ENCODE measurements at regions not wholly inside any gene's neighbourhood (a gene's known extent, or its start where the extent isn't known, plus 50 kb on each side); places are given as distances from the start of the nearest gene placed in this dataset.

DNA sequence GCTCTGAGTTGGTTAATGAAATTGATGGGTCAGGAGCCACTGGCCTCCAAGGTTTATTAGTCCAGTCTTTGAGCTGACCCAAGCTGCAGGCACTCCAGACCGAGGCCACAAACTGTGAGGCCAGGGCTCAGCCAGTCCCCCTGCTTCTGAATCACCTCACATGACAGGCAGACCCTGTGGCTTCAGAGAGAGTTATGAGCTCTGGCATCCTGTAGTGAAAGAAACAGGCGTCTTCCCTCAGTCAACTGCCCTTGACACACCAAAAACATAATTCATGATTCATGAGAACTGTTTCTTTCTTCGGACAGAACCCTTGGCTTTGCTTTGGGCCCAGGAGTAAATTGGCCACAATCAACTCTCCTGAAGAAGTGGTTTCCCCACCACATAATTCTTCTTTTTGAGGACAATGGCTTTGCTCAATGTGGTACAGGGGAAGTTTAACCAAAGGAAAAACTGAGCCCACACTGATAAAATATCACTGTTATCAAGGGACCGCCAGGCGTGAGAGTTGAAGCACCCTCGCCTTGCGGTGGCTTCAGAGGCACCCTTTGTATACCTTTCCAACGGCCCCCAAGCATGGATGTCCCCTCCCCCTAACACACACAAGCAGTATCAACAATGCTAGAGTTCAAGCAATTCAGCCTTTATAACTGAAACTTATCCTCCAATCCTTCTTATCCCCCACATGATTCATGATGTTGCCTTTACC lies 226.9 kb downstream of the CYRIA start:
- H3K79me2 ChIP-seq (replicated peaks; ENCODE audit: insufficient read depth, low read length): no peaks in the 10 kb centered on the region
- H3K4me3 ChIP-seq (ENCODE audit: low read length): no peak overlapping the region
- no peaks in the 10 kb centered on the region for H3K9me2 ChIP-seq (ENCODE audit: insufficient read depth, low read length)
- no peak overlapping the region for H2AFZ ChIP-seq (ENCODE audit: low read depth, low read length)
- H3K27me3 ChIP-seq (ENCODE audit: insufficient read depth, low read depth, low read length): no peaks in the 10 kb centered on the region
- no peak overlapping the region for H3K27ac ChIP-seq (ENCODE audit: low read length)
- TF ChIP-seq, protein P1, sequence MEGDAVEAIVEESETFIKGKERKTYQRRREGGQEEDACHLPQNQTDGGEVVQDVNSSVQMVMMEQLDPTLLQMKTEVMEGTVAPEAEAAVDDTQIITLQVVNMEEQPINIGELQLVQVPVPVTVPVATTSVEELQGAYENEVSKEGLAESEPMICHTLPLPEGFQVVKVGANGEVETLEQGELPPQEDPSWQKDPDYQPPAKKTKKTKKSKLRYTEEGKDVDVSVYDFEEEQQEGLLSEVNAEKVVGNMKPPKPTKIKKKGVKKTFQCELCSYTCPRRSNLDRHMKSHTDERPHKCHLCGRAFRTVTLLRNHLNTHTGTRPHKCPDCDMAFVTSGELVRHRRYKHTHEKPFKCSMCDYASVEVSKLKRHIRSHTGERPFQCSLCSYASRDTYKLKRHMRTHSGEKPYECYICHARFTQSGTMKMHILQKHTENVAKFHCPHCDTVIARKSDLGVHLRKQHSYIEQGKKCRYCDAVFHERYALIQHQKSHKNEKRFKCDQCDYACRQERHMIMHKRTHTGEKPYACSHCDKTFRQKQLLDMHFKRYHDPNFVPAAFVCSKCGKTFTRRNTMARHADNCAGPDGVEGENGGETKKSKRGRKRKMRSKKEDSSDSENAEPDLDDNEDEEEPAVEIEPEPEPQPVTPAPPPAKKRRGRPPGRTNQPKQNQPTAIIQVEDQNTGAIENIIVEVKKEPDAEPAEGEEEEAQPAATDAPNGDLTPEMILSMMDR (IDR thresholded peaks at IDR 0.05; ENCODE audit: poor library complexity, severe bottlenecking): no peak
- TF ChIP-seq RAD21 (conservative IDR thresholded peaks at IDR 0.05) (no peak), MXI1 (conservative IDR thresholded peaks at IDR 0.05; ENCODE audit: poor library complexity, severe bottlenecking) (no peak)
- H3K9ac ChIP-seq (ENCODE audit: low read length): no peak overlapping the region
- H3K9me3 ChIP-seq (ENCODE audit: low read length): no peaks in the 10 kb centered on the region
- no peaks in the 10 kb centered on the region for H4K20me1 ChIP-seq (ENCODE audit: insufficient read depth)
- H3K4me2 ChIP-seq (ENCODE audit: low read length): no peak overlapping the region
- no peaks in the 10 kb centered on the region for H3F3A ChIP-seq (ENCODE audit: insufficient read depth, low read length, poor library complexity, severe bottlenecking)
- H3K36me3 ChIP-seq (ENCODE audit: insufficient read depth, low read length): no peaks in the 10 kb centered on the region

DNA sequence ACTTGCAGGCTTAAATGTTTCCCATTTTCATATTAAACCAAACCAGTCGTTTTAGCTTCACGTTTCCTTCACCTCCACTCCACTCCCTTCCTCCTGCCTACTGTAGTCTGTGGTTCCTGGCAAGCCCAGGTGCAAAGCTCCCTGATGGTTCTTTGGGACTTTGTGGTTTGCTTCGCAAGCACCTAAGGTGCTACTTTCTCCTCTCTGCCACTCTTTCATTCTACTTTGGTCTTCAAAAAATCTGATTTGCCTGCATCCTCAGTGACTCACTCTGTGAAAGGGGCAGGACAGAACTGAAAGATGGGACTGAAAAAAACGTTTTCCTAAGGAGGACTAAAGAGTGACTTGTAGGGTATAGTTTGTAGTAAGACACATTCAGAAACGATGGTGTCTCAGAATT lies 228.4 kb downstream of the CYRIA start:
- no peaks in the 10 kb centered on the region for H3K9me3 ChIP-seq (ENCODE audit: low read length)
- H3K79me2 ChIP-seq (replicated peaks; ENCODE audit: insufficient read depth, low read length): no peaks in the 10 kb centered on the region
- H3K9ac ChIP-seq (ENCODE audit: low read length): no peak overlapping the region
- no peak overlapping the region for H3K27ac ChIP-seq (ENCODE audit: low read length)
- H3K9me2 ChIP-seq (ENCODE audit: insufficient read depth, low read length): no peaks in the 10 kb centered on the region
- no peaks in the 10 kb centered on the region for H3K36me3 ChIP-seq (ENCODE audit: insufficient read depth, low read length)
- H3K4me3 ChIP-seq (ENCODE audit: low read length): no peak overlapping the region
- no peaks in the 10 kb centered on the region for H3F3A ChIP-seq (ENCODE audit: insufficient read depth, low read length, poor library complexity, severe bottlenecking)
- TF ChIP-seq, protein P2, sequence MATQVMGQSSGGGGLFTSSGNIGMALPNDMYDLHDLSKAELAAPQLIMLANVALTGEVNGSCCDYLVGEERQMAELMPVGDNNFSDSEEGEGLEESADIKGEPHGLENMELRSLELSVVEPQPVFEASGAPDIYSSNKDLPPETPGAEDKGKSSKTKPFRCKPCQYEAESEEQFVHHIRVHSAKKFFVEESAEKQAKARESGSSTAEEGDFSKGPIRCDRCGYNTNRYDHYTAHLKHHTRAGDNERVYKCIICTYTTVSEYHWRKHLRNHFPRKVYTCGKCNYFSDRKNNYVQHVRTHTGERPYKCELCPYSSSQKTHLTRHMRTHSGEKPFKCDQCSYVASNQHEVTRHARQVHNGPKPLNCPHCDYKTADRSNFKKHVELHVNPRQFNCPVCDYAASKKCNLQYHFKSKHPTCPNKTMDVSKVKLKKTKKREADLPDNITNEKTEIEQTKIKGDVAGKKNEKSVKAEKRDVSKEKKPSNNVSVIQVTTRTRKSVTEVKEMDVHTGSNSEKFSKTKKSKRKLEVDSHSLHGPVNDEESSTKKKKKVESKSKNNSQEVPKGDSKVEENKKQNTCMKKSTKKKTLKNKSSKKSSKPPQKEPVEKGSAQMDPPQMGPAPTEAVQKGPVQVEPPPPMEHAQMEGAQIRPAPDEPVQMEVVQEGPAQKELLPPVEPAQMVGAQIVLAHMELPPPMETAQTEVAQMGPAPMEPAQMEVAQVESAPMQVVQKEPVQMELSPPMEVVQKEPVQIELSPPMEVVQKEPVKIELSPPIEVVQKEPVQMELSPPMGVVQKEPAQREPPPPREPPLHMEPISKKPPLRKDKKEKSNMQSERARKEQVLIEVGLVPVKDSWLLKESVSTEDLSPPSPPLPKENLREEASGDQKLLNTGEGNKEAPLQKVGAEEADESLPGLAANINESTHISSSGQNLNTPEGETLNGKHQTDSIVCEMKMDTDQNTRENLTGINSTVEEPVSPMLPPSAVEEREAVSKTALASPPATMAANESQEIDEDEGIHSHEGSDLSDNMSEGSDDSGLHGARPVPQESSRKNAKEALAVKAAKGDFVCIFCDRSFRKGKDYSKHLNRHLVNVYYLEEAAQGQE (IDR thresholded peaks at IDR 0.05; ENCODE audit: borderline replicate concordance): no peak
- TF ChIP-seq RAD21 (conservative IDR thresholded peaks at IDR 0.05): no peak
- TF ChIP-seq EZH2 (IDR thresholded peaks at IDR 0.05; ENCODE audit: borderline replicate concordance, insufficient read depth, low read length, poor library complexity, severe bottlenecking): no peak
- no peak for TF ChIP-seq TAF1 (IDR thresholded peaks at IDR 0.05; ENCODE audit: low read depth)
- TF ChIP-seq, protein P1 (IDR thresholded peaks at IDR 0.05; ENCODE audit: poor library complexity, severe bottlenecking): no peak
- TF ChIP-seq POLR2AphosphoS5 (IDR thresholded peaks at IDR 0.05): no peak
- TF ChIP-seq SMC3 (conservative IDR thresholded peaks at IDR 0.05; ENCODE audit: poor library complexity): no peak
- TF ChIP-seq EP300 (conservative IDR thresholded peaks at IDR 0.05; ENCODE audit: poor library complexity, severe bottlenecking): no peak
- no peak for TF ChIP-seq MXI1 (conservative IDR thresholded peaks at IDR 0.05; ENCODE audit: poor library complexity, severe bottlenecking)
- H4K20me1 ChIP-seq (ENCODE audit: insufficient read depth): no peaks in the 10 kb centered on the region
- no peaks in the 10 kb centered on the region for H3K27me3 ChIP-seq (ENCODE audit: insufficient read depth, low read depth, low read length)
- no peak overlapping the region for H3K4me2 ChIP-seq (ENCODE audit: low read length)
- no peak overlapping the region for H2AFZ ChIP-seq (ENCODE audit: low read depth, low read length)
